ENCODE measurements at regions not wholly inside any gene's neighbourhood (a gene's known extent, or its start where the extent isn't known, plus 50 kb on each side); places are given as distances from the start of the nearest gene placed in this dataset.

DNA sequence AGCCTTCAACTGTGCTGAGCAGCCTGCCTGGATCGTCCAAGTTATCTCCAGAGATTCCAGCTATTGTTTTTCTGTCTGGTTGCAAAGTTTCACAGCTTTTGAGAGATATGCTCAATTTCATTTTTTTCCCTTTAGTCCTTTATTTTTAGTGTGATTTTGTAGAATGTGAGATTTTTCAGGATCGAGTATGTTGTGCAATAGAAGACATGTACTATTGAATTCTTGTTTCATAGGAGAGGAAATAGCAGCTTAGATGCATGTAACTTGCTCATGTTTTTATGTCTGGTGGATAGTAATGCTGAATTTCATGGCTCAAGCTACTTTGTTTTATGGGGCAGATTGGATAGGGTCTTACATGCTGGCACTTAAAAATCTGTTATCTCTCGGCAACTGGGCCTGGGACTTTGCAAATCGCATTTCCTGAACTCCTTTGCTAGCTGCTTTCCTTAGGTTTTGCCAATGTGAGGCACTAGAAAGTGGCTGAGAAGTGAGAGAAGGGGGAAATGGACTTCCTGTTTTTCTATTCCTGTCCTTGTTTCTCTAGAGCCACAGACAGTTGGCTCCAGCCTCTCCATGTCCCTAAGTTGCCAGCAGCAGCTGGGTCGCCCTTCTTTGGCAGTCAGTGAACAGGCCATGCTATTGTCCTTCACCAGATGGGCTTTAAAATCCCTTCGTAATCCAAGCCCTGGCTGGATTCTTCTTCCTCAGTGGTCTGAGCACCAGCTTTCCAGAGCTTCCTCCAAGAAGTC lies 101.4 kb upstream of the PDE4B start:
- H3K27me3 Mint-ChIP-seq, result peaks cover 6% of the 10 kb centered on the region
- ATAC-seq (no peak), DNase-seq (no peak)
- ChIA-PET CTCF (interaction anchor here (1.2 to 1.5 kb wide), 5 partner anchors 14 to 616 kb away, joined by 3 to 5 read pairs (median 4); no protein-coding TSS in a partner anchor), POLR2A (no interaction called here)
- no peaks in the 10 kb centered on the region for H3K4me1 Mint-ChIP-seq (ENCODE audit: low read depth)
- H3K27ac Mint-ChIP-seq, result no peak overlapping the region
- H3K36me3 Mint-ChIP-seq (ENCODE audit: low read depth), result no peaks in the 10 kb centered on the region
- TF ChIP-seq CTCF (IDR thresholded peaks at IDR 0.05), result no peak
- no peak overlapping the region for H3K4me3 Mint-ChIP-seq
- H3K9me3 Mint-ChIP-seq, result no peaks in the 10 kb centered on the region
- intact Hi-C loops (cut with micrococcal nuclease), result no loop called here

DNA sequence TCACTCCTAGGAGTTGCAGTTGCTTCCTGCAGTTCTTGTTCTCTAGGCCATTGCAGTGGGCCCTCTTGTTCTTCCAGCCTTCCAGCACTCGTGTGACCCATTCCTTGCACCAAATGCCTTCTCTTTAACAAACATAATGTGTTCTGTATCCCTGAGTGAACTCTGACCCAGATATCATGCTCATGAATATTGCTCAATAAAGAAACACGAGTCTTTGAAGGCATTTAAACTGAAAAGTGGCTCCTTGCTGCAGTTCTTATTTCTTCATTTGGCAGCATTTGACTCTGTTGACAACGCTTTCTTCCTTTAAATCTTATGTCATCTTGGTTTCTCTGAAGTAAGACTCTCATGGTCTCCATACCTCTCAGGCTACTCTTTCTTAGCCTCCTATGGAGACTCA lies 100.7 kb upstream of the PDE4B start:
- Mint-ChIP-seq H3K27me3 (peaks cover 2% of the 10 kb centered on the region), H3K9me3 (no peaks in the 10 kb centered on the region), H3K4me3 (no peak overlapping the region), H3K36me3 (ENCODE audit: low read depth) (no peaks in the 10 kb centered on the region), H3K4me1 (ENCODE audit: low read depth) (no peaks in the 10 kb centered on the region), H3K27ac (no peak overlapping the region)
- no peak for DNase-seq
- no peak for ATAC-seq
- POLR2A ChIA-PET, result no interaction called here
- CTCF ChIA-PET, result no interaction called here
- intact Hi-C loops (cut with micrococcal nuclease), result no loop called here
- no peak for TF ChIP-seq CTCF (IDR thresholded peaks at IDR 0.05)

GRCh38 chr1:65694126-65694525 lies 98.6 kb upstream of the PDE4B start:
- Mint-ChIP-seq H3K27me3 (peaks cover 2% of the 10 kb centered on the region), H3K27ac (no peak overlapping the region), H3K4me3 (no peak overlapping the region), H3K36me3 (ENCODE audit: low read depth) (no peaks in the 10 kb centered on the region), H3K4me1 (ENCODE audit: low read depth) (no peaks in the 10 kb centered on the region), H3K9me3 (no peaks in the 10 kb centered on the region)
- intact Hi-C loops (cut with micrococcal nuclease), result no loop called here
- TF ChIP-seq CTCF (IDR thresholded peaks at IDR 0.05), result no peak
- POLR2A ChIA-PET, result no interaction called here
- DNase-seq, result no peak
- no peak for ATAC-seq
- CTCF ChIA-PET, result no interaction called here

- TF ChIP-seq CTCF (IDR thresholded peaks at IDR 0.05), result no peak
- CTCF ChIA-PET, result no interaction called here
- intact Hi-C loops (cut with micrococcal nuclease), result no loop called here
These were observed 97.8 kb upstream of the PDE4B start for GRCh38 chr1:65694933-65695332.

DNA sequence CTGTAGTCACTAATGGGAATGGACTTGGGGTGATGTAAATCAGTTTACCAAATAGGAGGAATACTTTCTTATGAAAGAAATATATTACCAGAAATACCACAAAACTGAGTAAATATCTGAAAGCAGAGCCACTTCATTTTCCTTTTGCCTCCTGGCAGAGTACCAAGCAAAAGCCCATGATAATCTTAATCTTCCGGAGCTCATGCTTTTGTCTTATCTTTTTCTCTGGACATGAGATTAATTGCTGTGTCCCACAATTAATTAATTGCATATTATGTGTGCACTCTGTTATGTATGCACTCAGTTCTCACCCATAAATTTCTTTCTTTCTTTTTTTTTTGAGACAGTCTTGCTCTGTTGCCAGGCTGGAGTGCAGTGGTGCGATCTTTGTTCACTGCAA lies 94.1 kb upstream of the PDE4B start:
- H3K36me3 Mint-ChIP-seq (ENCODE audit: low read depth), result no peaks in the 10 kb centered on the region
- intact Hi-C loops (cut with micrococcal nuclease), result no loop called here
- H3K27ac Mint-ChIP-seq, result no peak overlapping the region
- H3K27me3 Mint-ChIP-seq, result peaks cover 14% of the 10 kb centered on the region
- ChIA-PET CTCF (no interaction called here), POLR2A (no interaction called here)
- no peaks in the 10 kb centered on the region for H3K9me3 Mint-ChIP-seq
- no peak for TF ChIP-seq CTCF (IDR thresholded peaks at IDR 0.05)
- DNase-seq (no peak), ATAC-seq (no peak)
- H3K4me3 Mint-ChIP-seq, result no peak overlapping the region
- no peaks in the 10 kb centered on the region for H3K4me1 Mint-ChIP-seq (ENCODE audit: low read depth)

More at GRCh38 chr1:65694933-65695332, 97.8 kb upstream of the PDE4B start:
- Mint-ChIP-seq H3K9me3 (no peaks in the 10 kb centered on the region), H3K27ac (no peak overlapping the region), H3K27me3 (peaks cover 5% of the 10 kb centered on the region), H3K36me3 (ENCODE audit: low read depth) (no peaks in the 10 kb centered on the region), H3K4me3 (no peak overlapping the region), H3K4me1 (ENCODE audit: low read depth) (no peaks in the 10 kb centered on the region)
- DNase-seq, result no peak
- ATAC-seq, result no peak
- POLR2A ChIA-PET, result no interaction called here
